H9 (cell line): ENCODE measurements at regions not wholly inside any gene's neighbourhood (a gene's known extent, or its start where the extent isn't known, plus 50 kb on each side); places are given as distances from the start of the nearest gene placed in this dataset.

Source experiments
- DNase-seq: peaks from one replicate; pipeline ENCODE4 v3.0.0-alpha.2; 2017
- H2AFZ ChIP-seq: one replicate; pipeline ENCODE4 v1.6.1; 2013; ENCODE audit warnings: mild to moderate bottlenecking, low read length, control low read depth, moderate library complexity
- H2AK5ac ChIP-seq: 2 replicates; pipeline ENCODE4 v1.6.1; 2013; ENCODE audit warnings: low read length, control low read depth, mixed read lengths; ENCODE audit not compliant: insufficient read length
- H2BK120ac ChIP-seq: one replicate; pipeline ENCODE4 v1.6.1; 2013; ENCODE audit warnings: low read depth, mild to moderate bottlenecking, low read length, control low read depth, inconsistent platforms; ENCODE audit not compliant: poor library complexity, severe bottlenecking
- H2BK12ac ChIP-seq: 2 replicates; pipeline ENCODE4 v1.6.1; 2013; ENCODE audit warnings: low read length, control low read depth, mixed read lengths, low read depth; ENCODE audit not compliant: insufficient read length
- H2BK15ac ChIP-seq: 2 replicates; pipeline ENCODE4 v1.6.1; 2013; ENCODE audit warnings: low read depth, low read length, control low read depth
- H2BK20ac ChIP-seq: one replicate; pipeline ENCODE4 v1.6.1; 2013; ENCODE audit warnings: low read depth, mild to moderate bottlenecking, low read length, control low read depth, inconsistent platforms; ENCODE audit not compliant: poor library complexity, severe bottlenecking
- H2BK5ac ChIP-seq: 2 replicates; pipeline ENCODE4 v1.6.1; 2013; ENCODE audit warnings: low read length, control low read depth, mixed read lengths; ENCODE audit not compliant: insufficient read length
- H3K14ac ChIP-seq: 2 replicates; pipeline ENCODE4 v1.6.1; 2013; ENCODE audit warnings: low read length, control low read depth; ENCODE audit not compliant: insufficient read depth
- H3K18ac ChIP-seq: 2 replicates; pipeline ENCODE4 v1.6.1; 2013; ENCODE audit warnings: low read depth, mild to moderate bottlenecking, mixed read lengths, low read length, control low read depth; ENCODE audit not compliant: insufficient read length
- H3K23ac ChIP-seq: 2 replicates; pipeline ENCODE4 v1.6.1; 2013; ENCODE audit warnings: low read length, control low read depth, mixed read lengths, low read depth; ENCODE audit not compliant: insufficient read length
- H3K23me2 ChIP-seq: 2 replicates; pipeline ENCODE4 v1.6.1; 2013; ENCODE audit warnings: low read depth, mild to moderate bottlenecking, mixed read lengths, low read length, control low read depth; ENCODE audit not compliant: insufficient read length, poor library complexity, severe bottlenecking
- H3K27ac ChIP-seq: 2 replicates; pipeline ENCODE4 v1.5.1; 2013; ENCODE audit warnings: low read length, control low read depth, mixed read lengths, low read depth; ENCODE audit not compliant: insufficient read length
- H3K27me3 ChIP-seq: 2 replicates; pipeline ENCODE4 v1.6.1; 2013; ENCODE audit warnings: low read length, control low read depth, inconsistent platforms; ENCODE audit not compliant: insufficient read depth
- H3K4ac ChIP-seq: 2 replicates; pipeline ENCODE4 v1.6.1; 2013; ENCODE audit warnings: low read depth, mild to moderate bottlenecking, control low read depth, inconsistent platforms, low read length, moderate library complexity
- H3K4me1 ChIP-seq: 2 replicates; pipeline ENCODE4 v1.6.1; 2013; ENCODE audit warnings: low read length, control low read depth, inconsistent platforms; ENCODE audit not compliant: insufficient read depth
- H3K4me2 ChIP-seq: 2 replicates; pipeline ENCODE4 v1.6.1; 2013; ENCODE audit warnings: low read length, control low read depth, mixed read lengths; ENCODE audit not compliant: insufficient read length, insufficient read depth
- H3K56ac ChIP-seq: 2 replicates; pipeline ENCODE4 v1.6.1; 2013; ENCODE audit warnings: low read depth, mild to moderate bottlenecking, mixed read lengths, low read length, control low read depth; ENCODE audit not compliant: insufficient read length
- H3K79me1 ChIP-seq: 2 replicates; pipeline ENCODE4 v1.6.1; 2013; ENCODE audit warnings: low read depth, mild to moderate bottlenecking, moderate library complexity, low read length, control low read depth, inconsistent platforms; ENCODE audit not compliant: insufficient read depth, poor library complexity, severe bottlenecking
- H3K79me2 ChIP-seq: 2 replicates; pipeline ENCODE4 v1.6.1; 2013; ENCODE audit warnings: low read length, control low read depth, inconsistent platforms; ENCODE audit not compliant: insufficient read depth
- H3K9ac ChIP-seq: 2 replicates; pipeline ENCODE4 v1.6.1; 2013; ENCODE audit warnings: low read length, control low read depth, mixed read lengths; ENCODE audit not compliant: insufficient read length; ENCODE audit errors: extremely low read depth
- H3K9me3 ChIP-seq: one replicate; pipeline ENCODE4 v1.6.1; 2013; ENCODE audit warnings: low read depth, low read length, inconsistent platforms; ENCODE audit not compliant: control insufficient read depth
- H3T11ph ChIP-seq: one replicate; pipeline ENCODE4 v1.6.1; 2013; ENCODE audit warnings: mild to moderate bottlenecking, low read length, control low read depth, inconsistent platforms
- H4K20me1 ChIP-seq: one replicate; pipeline ENCODE4 v1.6.1; 2013; ENCODE audit not compliant: control insufficient read depth, insufficient read length, insufficient read depth
- H4K5ac ChIP-seq: 2 replicates; pipeline ENCODE4 v1.6.1; 2013; ENCODE audit warnings: low read depth, mild to moderate bottlenecking, mixed read lengths, low read length, control low read depth; ENCODE audit not compliant: insufficient read length
- H4K8ac ChIP-seq: replicated peaks from 2 replicates; pipeline ENCODE4 v1.6.1; 2013; ENCODE audit warnings: low read length, control low read depth, mixed read lengths, low read depth; ENCODE audit not compliant: insufficient read length
- H4K91ac ChIP-seq: 2 replicates; pipeline ENCODE4 v1.6.1; 2013; ENCODE audit warnings: low read depth, mild to moderate bottlenecking, moderate library complexity, mixed read lengths, low read length, control low read depth; ENCODE audit not compliant: insufficient read length
- H3K27ac Mint-ChIP-seq, 3 experiments: 2 replicates in 2 of 3; 3 replicates in 1 of 3; pipeline ENCODE4 v1.8.0; 2020 to 2021; ENCODE audit warnings: mixed read lengths in 3 of 3, mild to moderate bottlenecking in 1 of 3, moderate library complexity in 1 of 3
- H3K27me3 Mint-ChIP-seq: 2 replicates; pipeline ENCODE4 v1.8.0; 2021; ENCODE audit warnings: low read depth, mild to moderate bottlenecking, moderate library complexity, mixed read lengths
- H3K36me3 Mint-ChIP-seq, 3 experiments: 2 replicates in 2 of 3; 3 replicates in 1 of 3; pipeline ENCODE4 v1.8.0; 2020 to 2021; ENCODE audit warnings: low read depth in 3 of 3, mixed read lengths in 3 of 3; ENCODE audit not compliant: insufficient read depth in 1 of 3
- H3K4me1 Mint-ChIP-seq, 2 experiments: 2 replicates each; pipeline ENCODE4 v1.8.0; 2020; ENCODE audit warnings: mixed read lengths in 2 of 2
- H3K4me3 Mint-ChIP-seq, 2 experiments: 2 replicates in 1 of 2; 3 replicates in 1 of 2; pipeline ENCODE4 v1.8.0; 2020 to 2021; ENCODE audit warnings: mild to moderate bottlenecking in 2 of 2, mixed read lengths in 2 of 2, moderate library complexity in 1 of 2
- H3K9me3 Mint-ChIP-seq, 2 experiments: 2 replicates in 1 of 2; 3 replicates in 1 of 2; pipeline ENCODE4 v1.8.0; 2020; ENCODE audit warnings: mild to moderate bottlenecking in 2 of 2, mixed read lengths in 2 of 2, moderate library complexity in 1 of 2
- WGBS: extraction: QIAGEN DNeasy Blood & Tissue Kit; methylation state at CpG from one replicate; pipeline ENCODE4 v1.1.7; 2013; ENCODE audit warnings: missing lambda C conversion rate, low lambda C conversion rate, mixed read lengths; ENCODE audit not compliant: insufficient read length; ENCODE audit errors: extremely low coverage; 5-methylcytosine and 5-hydroxymethylcytosine counted together
- TF ChIP-seq, protein P1 (sequence below): fragments of 200-600 bp; sonication (generic); conservative IDR thresholded peaks from 3 replicates; pipeline ENCODE4 v1.8.0; 2021; ENCODE audit warnings: antibody characterized with exemption, mild to moderate bottlenecking

DNA sequence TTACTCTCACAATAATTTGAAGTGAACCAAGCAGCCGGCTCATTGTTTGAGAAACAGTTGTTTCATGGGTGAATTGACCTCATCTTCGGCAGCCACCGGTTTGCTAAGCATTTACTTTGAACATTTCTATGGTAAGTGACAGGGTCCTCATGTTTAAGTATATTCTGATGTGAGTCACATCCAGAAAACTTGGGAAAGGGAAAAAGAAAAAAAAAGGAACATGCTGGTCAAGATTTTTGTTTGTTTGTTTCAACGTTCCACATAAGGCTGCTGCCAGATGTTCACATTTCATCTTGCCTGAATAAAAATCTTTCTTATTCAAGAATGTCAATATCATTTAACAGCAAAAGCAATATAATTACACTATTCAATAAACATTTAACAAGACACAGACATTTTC, 55.0 kb upstream of the EXOC2 start:
- no peak overlapping the region for H4K5ac ChIP-seq
- Mint-ChIP-seq H3K27ac (no peak overlapping the region), H3K36me3 (no peaks in the 10 kb centered on the region), H3K27me3 (no peaks in the 10 kb centered on the region), H3K4me1 (peaks cover 5 to 7% of the 10 kb centered on the region in 2 experiments), H3K9me3 (no peaks in the 10 kb centered on the region), H3K4me3 (no peak overlapping the region)
- H3K18ac ChIP-seq, result no peak overlapping the region
- H4K20me1 ChIP-seq, result no peaks in the 10 kb centered on the region
- H4K91ac ChIP-seq, result no peak overlapping the region
- no peak overlapping the region for H2BK15ac ChIP-seq
- no peak overlapping the region for H3K27ac ChIP-seq
- H2BK12ac ChIP-seq, result no peak overlapping the region
- H3K4me2 ChIP-seq, result no peak overlapping the region
- no peaks in the 10 kb centered on the region for H3K23me2 ChIP-seq
- no peak overlapping the region for H3K9ac ChIP-seq
- H3K79me1 ChIP-seq, result no peaks in the 10 kb centered on the region
- H2BK20ac ChIP-seq, result no peak overlapping the region
- no peak overlapping the region for H2BK120ac ChIP-seq
- H3K4me1 ChIP-seq, result no peaks in the 10 kb centered on the region
- no peaks in the 10 kb centered on the region for H3K27me3 ChIP-seq
- no peaks in the 10 kb centered on the region for H3K79me2 ChIP-seq
- no peak overlapping the region for H3K14ac ChIP-seq
- H2AK5ac ChIP-seq, result no peak overlapping the region
- TF ChIP-seq, protein P1, sequence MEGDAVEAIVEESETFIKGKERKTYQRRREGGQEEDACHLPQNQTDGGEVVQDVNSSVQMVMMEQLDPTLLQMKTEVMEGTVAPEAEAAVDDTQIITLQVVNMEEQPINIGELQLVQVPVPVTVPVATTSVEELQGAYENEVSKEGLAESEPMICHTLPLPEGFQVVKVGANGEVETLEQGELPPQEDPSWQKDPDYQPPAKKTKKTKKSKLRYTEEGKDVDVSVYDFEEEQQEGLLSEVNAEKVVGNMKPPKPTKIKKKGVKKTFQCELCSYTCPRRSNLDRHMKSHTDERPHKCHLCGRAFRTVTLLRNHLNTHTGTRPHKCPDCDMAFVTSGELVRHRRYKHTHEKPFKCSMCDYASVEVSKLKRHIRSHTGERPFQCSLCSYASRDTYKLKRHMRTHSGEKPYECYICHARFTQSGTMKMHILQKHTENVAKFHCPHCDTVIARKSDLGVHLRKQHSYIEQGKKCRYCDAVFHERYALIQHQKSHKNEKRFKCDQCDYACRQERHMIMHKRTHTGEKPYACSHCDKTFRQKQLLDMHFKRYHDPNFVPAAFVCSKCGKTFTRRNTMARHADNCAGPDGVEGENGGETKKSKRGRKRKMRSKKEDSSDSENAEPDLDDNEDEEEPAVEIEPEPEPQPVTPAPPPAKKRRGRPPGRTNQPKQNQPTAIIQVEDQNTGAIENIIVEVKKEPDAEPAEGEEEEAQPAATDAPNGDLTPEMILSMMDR, result no peak
- no peak for DNase-seq
- H3K4ac ChIP-seq, result no peak overlapping the region
- no peak overlapping the region for H4K8ac ChIP-seq
- H2AFZ ChIP-seq, result no peak overlapping the region
- WGBS, result no CpG with 5 or more reads among the region's 4 CpGs
- no peak overlapping the region for H3K56ac ChIP-seq
- no peak overlapping the region for H3K23ac ChIP-seq
- H3K9me3 ChIP-seq, result no peaks in the 10 kb centered on the region
- H3T11ph ChIP-seq, result no peak overlapping the region
- no peak overlapping the region for H2BK5ac ChIP-seq
